GM23338 (cell line): ENCODE measurements at regions not wholly inside any gene's neighbourhood (a gene's known extent, or its start where the extent isn't known, plus 50 kb on each side); places are given as distances from the start of the nearest gene placed in this dataset.

Experiments used
- CTCF ChIP-seq, 2 experiments: fragments of 200-600 bp in 1 of 2; sonication (generic) in 1 of 2; conservative IDR thresholded peaks; 2 replicates each; pipeline versions ENCODE4 v1.5.1 to v1.6.1; 2016 to 2017; ENCODE audit warnings: antibody characterized with exemption in 2 of 2, low read depth in 2 of 2, mild to moderate bottlenecking in 2 of 2, moderate library complexity in 1 of 2
- EZH2 ChIP-seq: fragments of 200-600 bp; sonication (generic); IDR thresholded peaks from one replicate; pipeline ENCODE4 v1.8.0; 2017; ENCODE audit warnings: antibody characterized with exemption, mild to moderate bottlenecking, low read depth; ENCODE audit not compliant: unreplicated experiment
- NANOG ChIP-seq: IDR thresholded peaks from 2 replicates; pipeline ENCODE4 v1.6.1; 2016; ENCODE audit warnings: antibody characterized with exemption, borderline replicate concordance
- ZNF462 ChIP-seq: fragments of 250-450 bp; sonication (Bioruptor Pico); IDR thresholded peaks from 2 replicates; pipeline ENCODE4 v1.5.0; 2020; ENCODE audit warnings: mild to moderate bottlenecking, moderate library complexity

GRCh38 chr4:126960760-126961159, 672.0 kb upstream of the INTU start:
- TF ChIP-seq CTCF (conservative IDR thresholded peaks at IDR 0.05; ENCODE audit: low read depth in 2 of 2) = no peak
- TF ChIP-seq NANOG = no peak
- TF ChIP-seq EZH2 = no peak
- TF ChIP-seq ZNF462 (CRISPR knock-in tag) = no peak
